Endothelial cell of umbilical vein (primary cell): ENCODE measurements at regions not wholly inside any gene's neighbourhood (a gene's known extent, or its start where the extent isn't known, plus 50 kb on each side); places are given as distances from the start of the nearest gene placed in this dataset.

Source experiments
- BruUV-seq: library from RNA; stranded (reverse); fragments of 400-500 nt; replicated peaks from 2 replicates; lab custom pipeline; 2021; lab: Mats Ljungman, UMichigan
- CTCF ChIA-PET: fragments of 300-600, 350-600 bp; sonication (Branson Sonifier 250); formaldehyde crosslinking; loops from one replicate; lab custom pipeline; 2021; ENCODE audit warnings: antibody characterized with exemption, inconsistent platforms; lab: Charles Lee
- POLR2A ChIA-PET: fragments of 300-600, 350-600 bp; sonication (Branson Sonifier 250); formaldehyde crosslinking; loops from one replicate; lab custom pipeline; 2021; ENCODE audit warnings: antibody characterized with exemption, inconsistent platforms; lab: Charles Lee
- DNase-seq: peaks from one replicate; pipeline ENCODE4 v3.0.0-alpha.2; 2011; ENCODE audit warnings: low read depth, low spot score
- FAIRE-seq: peaks from 2 replicates; lab custom pipeline; 2011; peaks lifted over from hg19 to GRCh38; lab: Jason Lieb, UNC
- H2AFZ ChIP-seq: 2 replicates; pipeline ENCODE4 v1.6.0; 2012; ENCODE audit warnings: low read depth, low read length, control low read depth, inconsistent platforms
- H3K27ac ChIP-seq: 2 replicates; pipeline ENCODE4 v1.5.1; 2011; ENCODE audit warnings: low read depth, mild to moderate bottlenecking, control low read depth, low read length, moderate library complexity; ENCODE audit not compliant: insufficient read depth
- H3K27me3 ChIP-seq, 2 experiments: 2 replicates each; pipeline versions ENCODE4 v1.6.0 to v1.6.1; 2011; ENCODE audit warnings: low read length in 2 of 2, mixed read lengths in 1 of 2; ENCODE audit not compliant: control insufficient read depth in 2 of 2, insufficient read depth in 2 of 2
- H3K36me3 ChIP-seq, 2 experiments: 2 replicates in 1 of 2; 3 replicates in 1 of 2; pipeline ENCODE4 v1.5.1; 2011; ENCODE audit warnings: low read length in 2 of 2, mild to moderate bottlenecking in 1 of 2, moderate library complexity in 1 of 2; ENCODE audit not compliant: control insufficient read depth in 2 of 2, insufficient read depth in 2 of 2; ENCODE audit errors: extremely low read depth in 1 of 2
- H3K4me1 ChIP-seq: 3 replicates; pipeline ENCODE4 v1.5.1; 2011; ENCODE audit warnings: mild to moderate bottlenecking, low read length; ENCODE audit not compliant: control insufficient read depth, insufficient read depth; ENCODE audit errors: extremely low read depth
- H3K4me2 ChIP-seq: 2 replicates; pipeline ENCODE4 v1.6.1; 2011; ENCODE audit warnings: low read length, control low read depth, mixed read lengths; ENCODE audit not compliant: insufficient read depth
- H3K4me3 ChIP-seq, 3 experiments: fragments of 200-600 bp in 1 of 3; sonication (generic), shearing (Covaris generic) in 1 of 3; replicated peaks in 1 of 3; 2 replicates each; pipeline ENCODE4 v1.5.1; 2011 to 2016; ENCODE audit warnings: control low read depth in 3 of 3, low read length in 3 of 3, mild to moderate bottlenecking in 2 of 3, inconsistent platforms in 1 of 3, low read depth in 1 of 3, moderate library complexity in 1 of 3; ENCODE audit not compliant: insufficient read depth in 1 of 3
- H3K79me2 ChIP-seq: 2 replicates; pipeline ENCODE4 v1.6.0; 2012; ENCODE audit warnings: low read length, inconsistent platforms; ENCODE audit not compliant: control insufficient read depth, insufficient read depth
- H3K9ac ChIP-seq: replicated peaks from 2 replicates; pipeline ENCODE3; 2011; ENCODE audit warnings: low read length, control low read depth; ENCODE audit not compliant: insufficient read depth; ENCODE audit errors: extremely low read depth
- H3K9me1 ChIP-seq: replicated peaks from 3 replicates; pipeline ENCODE4 v1.6.0; 2011; ENCODE audit warnings: mild to moderate bottlenecking, low read length; ENCODE audit not compliant: control insufficient read depth, insufficient read depth; ENCODE audit errors: extremely low read depth
- H3K9me3 ChIP-seq: replicated peaks from 2 replicates; pipeline ENCODE4 v1.5.1; 2012; ENCODE audit warnings: low read length, inconsistent platforms; ENCODE audit not compliant: control insufficient read depth, insufficient read depth
- H4K20me1 ChIP-seq: replicated peaks from 2 replicates; pipeline ENCODE3; 2011; ENCODE audit warnings: mild to moderate bottlenecking, low read length; ENCODE audit not compliant: control insufficient read depth, insufficient read depth; ENCODE audit errors: extremely low read depth
- EZH2 ChIP-seq: IDR thresholded peaks from 2 replicates; pipeline ENCODE4 v1.6.1; 2012; ENCODE audit warnings: borderline replicate concordance, low read depth, mild to moderate bottlenecking, moderate library complexity, low read length, inconsistent platforms; ENCODE audit not compliant: severe bottlenecking
- FOS ChIP-seq: IDR thresholded peaks from 2 replicates; pipeline ENCODE4 v1.6.1; 2011; ENCODE audit warnings: mild to moderate bottlenecking, low read length, moderate library complexity, borderline replicate concordance; ENCODE audit not compliant: insufficient read depth
- GATA2 ChIP-seq: IDR thresholded peaks from 2 replicates; pipeline ENCODE4 v1.7.0; 2011; ENCODE audit warnings: low read depth, mild to moderate bottlenecking, moderate library complexity, mixed read lengths, low read length; ENCODE audit not compliant: insufficient read length, insufficient read depth
- JUN ChIP-seq: IDR thresholded peaks from 2 replicates; pipeline ENCODE4 v1.6.1; 2011; ENCODE audit warnings: borderline replicate concordance, low read depth; ENCODE audit not compliant: insufficient read length, insufficient read depth
- MYC ChIP-seq: IDR thresholded peaks from one replicate; pipeline ENCODE4 v1.6.1; 2011; ENCODE audit warnings: mild to moderate bottlenecking, low read depth, low read length
- POLR2A ChIP-seq: IDR thresholded peaks from 2 replicates; pipeline ENCODE4 v1.6.1; 2012; ENCODE audit warnings: low read depth, mild to moderate bottlenecking, control low read depth, low read length
- POLR2AphosphoS5 ChIP-seq: IDR thresholded peaks from 2 replicates; pipeline ENCODE4 v1.6.1; 2012; ENCODE audit warnings: low read depth, mild to moderate bottlenecking, control low read depth, low read length, moderate library complexity; ENCODE audit not compliant: insufficient read depth
- dilution Hi-C: fragments of 300-500 bp; cut with MboI; formaldehyde crosslinking; loops from one replicate; pipeline ENCODE4 v1.15.0; 2019; ENCODE audit warnings: low sequenced_read_pairs; ENCODE audit not compliant: extremely low pct_ligation_motif_present
- intact Hi-C: fragments of 100-400 bp; cut with micrococcal nuclease; formaldehyde crosslinking; loops from one replicate; pipeline ENCODE4 v1.10.0; 2022
- TF ChIP-seq, protein P1 (sequence below): IDR thresholded peaks from 2 replicates; pipeline ENCODE4 v1.6.1; 2011; ENCODE audit not compliant: insufficient read depth, insufficient read length
- TF ChIP-seq, protein P2 (sequence below), 2 donors: IDR thresholded peaks; 1 replicate in 1 of 2; 2 replicates in 1 of 2; pipeline ENCODE4 v1.5.1; 2011; ENCODE audit warnings: low read length in 2 of 2, mild to moderate bottlenecking in 2 of 2, moderate library complexity in 2 of 2, control low read depth in 1 of 2, inconsistent platforms in 1 of 2, low read depth in 1 of 2; ENCODE audit not compliant: insufficient read depth in 1 of 2; ENCODE audit errors: extremely low read depth in 1 of 2

DNA sequence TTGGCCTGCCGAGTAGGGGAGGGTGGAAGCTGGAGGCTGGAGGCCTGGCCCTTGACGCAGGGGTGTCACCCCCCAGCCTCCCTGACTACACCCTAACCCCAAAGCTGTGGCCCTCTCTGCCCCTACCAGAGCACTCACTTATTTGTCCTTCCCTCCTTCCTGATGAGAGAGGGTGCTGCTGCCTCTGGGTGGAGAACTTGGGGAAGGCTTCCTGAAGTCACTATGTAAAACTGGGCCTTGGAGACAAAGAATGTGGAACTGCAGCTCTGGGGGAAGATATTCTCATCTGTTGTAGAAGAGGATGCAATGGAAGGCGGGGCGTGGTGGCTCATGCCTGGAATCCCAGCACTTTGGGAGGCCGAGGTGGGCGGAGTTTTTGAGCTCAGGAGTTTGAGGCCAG is 485.2 kb downstream of the ZNF536 start:
- Histone ChIP-seq H3K36me3 (no peaks in the 10 kb centered on the region), H3K9ac (no peak overlapping the region), H2AFZ (no peak overlapping the region), H3K9me1 (no peaks in the 10 kb centered on the region), H3K79me2 (no peaks in the 10 kb centered on the region), H3K4me3 (no peak overlapping the region), H3K9me3 (peaks cover 3% of the 10 kb centered on the region), H3K27ac (no peak overlapping the region), H4K20me1 (no peaks in the 10 kb centered on the region), H3K4me1 (no peaks in the 10 kb centered on the region), H3K27me3 (no peaks in the 10 kb centered on the region), H3K4me2 (no peak overlapping the region)
- ChIA-PET POLR2A (no interaction called here), CTCF (no interaction called here)
- dilution Hi-C loops = no loop called here
- FAIRE-seq (no peak), DNase-seq (no peak)
- intact Hi-C loops = no loop called here
- TF ChIP-seq MYC = no peak
- TF ChIP-seq, protein P1, sequence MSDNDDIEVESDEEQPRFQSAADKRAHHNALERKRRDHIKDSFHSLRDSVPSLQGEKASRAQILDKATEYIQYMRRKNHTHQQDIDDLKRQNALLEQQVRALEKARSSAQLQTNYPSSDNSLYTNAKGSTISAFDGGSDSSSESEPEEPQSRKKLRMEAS = no peak
- no peak for TF ChIP-seq EZH2
- TF ChIP-seq, protein P2, sequence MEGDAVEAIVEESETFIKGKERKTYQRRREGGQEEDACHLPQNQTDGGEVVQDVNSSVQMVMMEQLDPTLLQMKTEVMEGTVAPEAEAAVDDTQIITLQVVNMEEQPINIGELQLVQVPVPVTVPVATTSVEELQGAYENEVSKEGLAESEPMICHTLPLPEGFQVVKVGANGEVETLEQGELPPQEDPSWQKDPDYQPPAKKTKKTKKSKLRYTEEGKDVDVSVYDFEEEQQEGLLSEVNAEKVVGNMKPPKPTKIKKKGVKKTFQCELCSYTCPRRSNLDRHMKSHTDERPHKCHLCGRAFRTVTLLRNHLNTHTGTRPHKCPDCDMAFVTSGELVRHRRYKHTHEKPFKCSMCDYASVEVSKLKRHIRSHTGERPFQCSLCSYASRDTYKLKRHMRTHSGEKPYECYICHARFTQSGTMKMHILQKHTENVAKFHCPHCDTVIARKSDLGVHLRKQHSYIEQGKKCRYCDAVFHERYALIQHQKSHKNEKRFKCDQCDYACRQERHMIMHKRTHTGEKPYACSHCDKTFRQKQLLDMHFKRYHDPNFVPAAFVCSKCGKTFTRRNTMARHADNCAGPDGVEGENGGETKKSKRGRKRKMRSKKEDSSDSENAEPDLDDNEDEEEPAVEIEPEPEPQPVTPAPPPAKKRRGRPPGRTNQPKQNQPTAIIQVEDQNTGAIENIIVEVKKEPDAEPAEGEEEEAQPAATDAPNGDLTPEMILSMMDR (IDR thresholded peaks at IDR 0.05; ENCODE audit: extremely low read depth in 1 of 2, insufficient read depth in 1 of 2, low read depth in 1 of 2, low read length in 2 of 2) = no peak
- TF ChIP-seq POLR2AphosphoS5 = no peak
- no peak for TF ChIP-seq JUN
- TF ChIP-seq GATA2 = no peak
- no peak for TF ChIP-seq POLR2A
- no peak for TF ChIP-seq FOS
- BruUV-seq = no TSS peak
